ENCODE measurements at regions not wholly inside any gene's neighbourhood (a gene's known extent, or its start where the extent isn't known, plus 50 kb on each side); places are given as distances from the start of the nearest gene placed in this dataset.

GRCh38 chr13:83740622-83741021 is 141.7 kb downstream of the SLITRK1 start:
- Histone ChIP-seq H3K9ac (ENCODE audit: insufficient read depth, low read length, poor library complexity, severe bottlenecking) (no peak overlapping the region), H3K27me3 (ENCODE audit: control insufficient read depth in 2 of 2, insufficient read depth in 2 of 2, low read length in 2 of 2) (no peaks in the 10 kb centered on the region), H3K27ac (ENCODE audit: low read depth in 1 of 2, low read length in 2 of 2) (no peak overlapping the region), H3K79me2 (ENCODE audit: insufficient read depth, low read length) (no peaks in the 10 kb centered on the region), H3K9me3 (replicated peaks in 1 of 2; ENCODE audit: control insufficient read depth in 1 of 2, insufficient read depth in 1 of 2, low read length in 2 of 2) (peaks cover 0 to 4% of the 10 kb centered on the region in 2 donors), H3K4me2 (replicated peaks; ENCODE audit: extremely low read depth, low read length, poor library complexity, severe bottlenecking) (no peak overlapping the region), H2AFZ (ENCODE audit: insufficient read depth, low read depth, low read length, poor library complexity, severe bottlenecking) (no peak overlapping the region), H3K4me3 (replicated peaks in 1 of 3; ENCODE audit: low read depth in 2 of 3, low read length in 3 of 3) (no peak overlapping the region), H3K4me1 (ENCODE audit: control insufficient read depth in 1 of 2, insufficient read depth in 2 of 2, low read length in 2 of 2) (no peaks in the 10 kb centered on the region), H4K20me1 (ENCODE audit: insufficient read depth, low read length) (no peaks in the 10 kb centered on the region), H3K36me3 (replicated peaks in 1 of 2; ENCODE audit: control insufficient read depth in 1 of 2, insufficient read depth in 2 of 2, low read length in 2 of 2) (no peaks in the 10 kb centered on the region)
- Mint-ChIP-seq H3K27ac (no peak overlapping the region), H3K27me3 (ENCODE audit: low read depth in 3 of 3) (no peaks in the 10 kb centered on the region), H3K4me1 (no peaks in the 10 kb centered on the region), H3K9me3 (peaks cover 0 to 6% (median 2%) of the 10 kb centered on the region in 7 donors), H3K36me3 (no peaks in the 10 kb centered on the region), H3K4me3 (no peak overlapping the region)
- intact Hi-C loops (cut with micrococcal nuclease), result no loop called here
- no peak for TF ChIP-seq CTCF (IDR thresholded peaks at IDR 0.05)
- no peak for DNase-seq

DNA sequence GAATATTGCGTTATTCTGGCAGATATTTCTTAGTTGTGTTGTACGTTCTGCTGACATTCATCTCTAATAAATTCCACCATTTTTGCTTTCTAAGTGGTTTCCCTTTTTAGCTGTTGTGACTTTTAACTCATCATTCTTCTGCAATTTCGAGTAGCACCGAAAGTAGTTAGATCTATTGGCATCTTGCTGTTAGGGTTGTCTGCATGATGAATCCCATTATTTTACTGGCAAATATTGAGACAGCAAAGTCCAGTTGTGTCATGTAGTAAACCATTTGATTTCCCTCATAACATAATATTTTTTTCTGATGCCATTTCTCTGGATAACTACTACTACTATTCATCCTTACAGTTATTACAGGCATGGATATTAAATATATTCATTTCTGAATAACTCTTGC is 143.9 kb downstream of the SLITRK1 start:
- no peak overlapping the region for H3K4me3 ChIP-seq (replicated peaks in 1 of 3; ENCODE audit: low read depth in 2 of 3, low read length in 3 of 3)
- WGBS (ENCODE audit: insufficient coverage), result no CpG with 5 or more reads among the region's 4 CpGs
- Mint-ChIP-seq H3K9me3 (peaks cover 0 to 6% (median 2%) of the 10 kb centered on the region in 7 donors), H3K36me3 (no peaks in the 10 kb centered on the region), H3K27ac (no peak overlapping the region), H3K4me3 (no peak overlapping the region), H3K4me1 (no peaks in the 10 kb centered on the region), H3K27me3 (ENCODE audit: low read depth in 3 of 3) (no peaks in the 10 kb centered on the region)
- peaks cover 0 to 4% of the 10 kb centered on the region in 2 donors for H3K9me3 ChIP-seq (replicated peaks in 1 of 2; ENCODE audit: control insufficient read depth in 1 of 2, insufficient read depth in 1 of 2, low read length in 2 of 2)
- TF ChIP-seq CTCF (IDR thresholded peaks at IDR 0.05), result no peak
- intact Hi-C loops (cut with micrococcal nuclease), result no loop called here
- no peaks in the 10 kb centered on the region for H3K36me3 ChIP-seq (replicated peaks in 1 of 2; ENCODE audit: control insufficient read depth in 1 of 2, insufficient read depth in 2 of 2, low read length in 2 of 2)
- H3K27me3 ChIP-seq (ENCODE audit: control insufficient read depth in 2 of 2, insufficient read depth in 2 of 2, low read length in 2 of 2), result no peaks in the 10 kb centered on the region
- no peak overlapping the region for H3K4me2 ChIP-seq (replicated peaks; ENCODE audit: extremely low read depth, low read length, poor library complexity, severe bottlenecking)
- no peaks in the 10 kb centered on the region for H3K4me1 ChIP-seq (ENCODE audit: control insufficient read depth in 1 of 2, insufficient read depth in 2 of 2, low read length in 2 of 2)
- H3K79me2 ChIP-seq (ENCODE audit: insufficient read depth, low read length), result no peaks in the 10 kb centered on the region
- no peak for DNase-seq
- H3K9ac ChIP-seq (ENCODE audit: insufficient read depth, low read length, poor library complexity, severe bottlenecking), result no peak overlapping the region
- H3K27ac ChIP-seq (ENCODE audit: low read depth in 1 of 2, low read length in 2 of 2), result no peak overlapping the region
- no peaks in the 10 kb centered on the region for H4K20me1 ChIP-seq (ENCODE audit: insufficient read depth, low read length)
- no peak overlapping the region for H2AFZ ChIP-seq (ENCODE audit: insufficient read depth, low read depth, low read length, poor library complexity, severe bottlenecking)

All from CD14-positive monocyte (primary cell).